Muscle of back (tissue), 3 donors: ENCODE measurements at regions not wholly inside any gene's neighbourhood (a gene's known extent, or its start where the extent isn't known, plus 50 kb on each side); places are given as distances from the start of the nearest gene placed in this dataset.
"Not testable (repeated sequence)": the region's sequence is repeated elsewhere in the genome, so short reads cannot be mapped to it uniquely, and the experiment has no call there.

Experiments
- DNase-seq, 3 donors: peaks; one replicate each; pipeline versions ENCODE4 v3.0.0 to v3.0.0-alpha.2; 2013

- DNase-seq = no peak
These were observed 159.8 kb downstream of the DPY19L2 start for GRCh38 chr12:63508543-63508942.

GRCh38 chr12:63499567-63499966, 168.7 kb downstream of the DPY19L2 start:
- DNase-seq = no peak

GRCh38 chr12:63498239-63498638, 170.1 kb downstream of the DPY19L2 start:
- DNase-seq = no peak

- DNase-seq = no peak
These were observed 171.6 kb downstream of the DPY19L2 start for GRCh38 chr12:63496654-63497053.

- DNase-seq = no peak
These were observed 172.3 kb downstream of the DPY19L2 start for GRCh38 chr12:63495974-63496373.

GRCh38 chr12:63493357-63493756, 174.9 kb downstream of the DPY19L2 start:
- not testable (repeated sequence) for DNase-seq

GRCh38 chr12:63480186-63480585, 188.1 kb downstream of the DPY19L2 start:
- peak in 1 of 3 donors; percentile 5 for DNase-seq

- no peak for DNase-seq
These were observed 198.1 kb downstream of the DPY19L2 start for GRCh38 chr12:63470161-63470560.

- no peak for DNase-seq
These were observed 200.3 kb downstream of the DPY19L2 start for GRCh38 chr12:63467951-63468350.

GRCh38 chr12:63457857-63458256, 210.4 kb downstream of the DPY19L2 start:
- DNase-seq = no peak

GRCh38 chr12:63457428-63457827, 210.9 kb downstream of the DPY19L2 start:
- no peak for DNase-seq

- no peak for DNase-seq
These were observed 217.5 kb downstream of the DPY19L2 start for GRCh38 chr12:63450816-63451215.

GRCh38 chr12:63450334-63450733, 218.0 kb downstream of the DPY19L2 start:
- no peak for DNase-seq

- no peak for DNase-seq
These were observed 222.9 kb downstream of the DPY19L2 start for GRCh38 chr12:63445224-63445880.

- DNase-seq = no peak
These were observed 228.2 kb downstream of the DPY19L2 start for GRCh38 chr12:63440048-63440447.

- DNase-seq = not testable (repeated sequence)
These were observed 233.9 kb downstream of the DPY19L2 start for GRCh38 chr12:63434384-63434783.

GRCh38 chr12:63427969-63428368, 240.3 kb downstream of the DPY19L2 start:
- not testable (repeated sequence) for DNase-seq

- not testable (repeated sequence) for DNase-seq
These were observed 241.3 kb downstream of the DPY19L2 start for GRCh38 chr12:63427029-63427428.

GRCh38 chr12:63424671-63425070, 243.6 kb downstream of the DPY19L2 start:
- DNase-seq = no peak

GRCh38 chr12:63423839-63424238, 244.5 kb downstream of the DPY19L2 start:
- no peak for DNase-seq

- DNase-seq = peak in 2 of 3 donors; percentile 10 to 19
These were observed 248.1 kb downstream of the DPY19L2 start for GRCh38 chr12:63420206-63420644.

GRCh38 chr12:63419154-63419553, 249.1 kb downstream of the DPY19L2 start:
- no peak for DNase-seq

GRCh38 chr12:63416788-63417187, 251.5 kb downstream of the DPY19L2 start:
- DNase-seq = no peak

- DNase-seq = no peak
These were observed 252.9 kb downstream of the DPY19L2 start for GRCh38 chr12:63415357-63415756.
